D721Med (cell line): ENCODE measurements at regions not wholly inside any gene's neighbourhood (a gene's known extent, or its start where the extent isn't known, plus 50 kb on each side); places are given as distances from the start of the nearest gene placed in this dataset.

ENCODE experiments used
- DNase-seq: peaks from one replicate; pipeline ENCODE4 v3.0.0; 2011; ENCODE audit warnings: low spot score; ENCODE audit not compliant: insufficient read length
- FAIRE-seq: peaks from 2 replicates; lab custom pipeline; 2011; peaks lifted over from hg19 to GRCh38; lab: Jason Lieb, UNC
- TF ChIP-seq, protein P1 (sequence below): IDR thresholded peaks from 2 replicates; pipeline ENCODE4 v1.5.1; 2012; ENCODE audit warnings: mild to moderate bottlenecking, control low read depth; ENCODE audit not compliant: insufficient read depth; ENCODE audit errors: missing control alignments

DNA sequence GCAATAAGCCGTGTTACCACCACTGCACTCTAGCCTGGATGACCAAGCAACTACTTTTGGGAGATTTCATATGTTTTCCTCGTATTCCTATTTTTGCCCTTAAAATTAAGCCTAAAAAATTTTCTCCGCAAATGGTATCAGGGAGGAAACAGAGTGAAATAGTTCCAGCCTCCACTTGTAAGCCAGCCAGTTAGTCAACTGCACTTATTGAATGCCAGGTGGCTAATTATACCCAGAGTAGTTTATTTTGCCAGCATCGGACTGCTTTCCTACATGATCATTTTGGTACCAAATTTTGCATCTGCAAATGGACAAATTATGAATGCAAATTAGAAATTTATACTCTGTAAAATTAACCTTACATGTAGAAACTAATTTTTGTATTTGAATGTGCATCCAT, 90.2 kb upstream of the ARHGAP28 start:
- TF ChIP-seq, protein P1, sequence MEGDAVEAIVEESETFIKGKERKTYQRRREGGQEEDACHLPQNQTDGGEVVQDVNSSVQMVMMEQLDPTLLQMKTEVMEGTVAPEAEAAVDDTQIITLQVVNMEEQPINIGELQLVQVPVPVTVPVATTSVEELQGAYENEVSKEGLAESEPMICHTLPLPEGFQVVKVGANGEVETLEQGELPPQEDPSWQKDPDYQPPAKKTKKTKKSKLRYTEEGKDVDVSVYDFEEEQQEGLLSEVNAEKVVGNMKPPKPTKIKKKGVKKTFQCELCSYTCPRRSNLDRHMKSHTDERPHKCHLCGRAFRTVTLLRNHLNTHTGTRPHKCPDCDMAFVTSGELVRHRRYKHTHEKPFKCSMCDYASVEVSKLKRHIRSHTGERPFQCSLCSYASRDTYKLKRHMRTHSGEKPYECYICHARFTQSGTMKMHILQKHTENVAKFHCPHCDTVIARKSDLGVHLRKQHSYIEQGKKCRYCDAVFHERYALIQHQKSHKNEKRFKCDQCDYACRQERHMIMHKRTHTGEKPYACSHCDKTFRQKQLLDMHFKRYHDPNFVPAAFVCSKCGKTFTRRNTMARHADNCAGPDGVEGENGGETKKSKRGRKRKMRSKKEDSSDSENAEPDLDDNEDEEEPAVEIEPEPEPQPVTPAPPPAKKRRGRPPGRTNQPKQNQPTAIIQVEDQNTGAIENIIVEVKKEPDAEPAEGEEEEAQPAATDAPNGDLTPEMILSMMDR: no peak
- FAIRE-seq (no peak), DNase-seq (no peak)

DNA sequence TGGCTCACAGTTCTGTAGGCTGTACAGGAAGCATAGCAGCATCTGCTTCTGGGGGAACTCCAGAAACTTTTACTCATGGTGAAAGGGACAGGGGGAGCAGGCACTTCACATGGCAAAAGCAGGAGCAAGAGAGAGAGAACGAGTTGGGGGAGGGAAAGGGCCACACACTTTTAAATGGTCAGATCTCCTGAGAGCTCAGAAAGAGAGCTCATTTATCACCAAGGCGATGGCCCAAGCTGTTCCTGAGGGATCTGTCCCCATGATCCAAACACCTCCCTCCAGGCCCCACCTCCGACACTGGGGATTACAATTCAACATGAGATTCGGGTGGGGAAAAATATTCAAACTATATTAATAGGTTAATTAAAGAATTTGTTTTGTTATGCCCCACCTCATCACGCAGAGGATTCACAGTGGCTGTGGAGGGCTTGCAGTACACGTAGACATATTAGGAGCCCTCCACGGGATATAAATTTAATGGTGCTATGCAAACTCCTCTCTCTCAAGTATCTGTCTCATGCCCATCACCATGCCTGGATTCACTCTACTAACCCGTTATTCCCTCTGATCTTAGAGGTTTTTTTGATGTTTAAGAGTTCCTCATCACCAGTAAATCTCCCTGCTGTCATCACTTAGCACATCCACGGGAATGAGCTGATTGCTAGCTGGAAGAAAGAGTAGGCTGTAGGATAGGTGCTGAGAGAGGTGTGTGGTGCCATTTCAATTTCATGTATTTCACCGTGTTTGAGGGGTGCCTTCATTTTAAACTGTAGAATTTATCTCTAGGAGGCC, 84.5 kb upstream of the ARHGAP28 start:
- TF ChIP-seq, protein P1: no peak
- DNase-seq: no peak
- no peak for FAIRE-seq

DNA sequence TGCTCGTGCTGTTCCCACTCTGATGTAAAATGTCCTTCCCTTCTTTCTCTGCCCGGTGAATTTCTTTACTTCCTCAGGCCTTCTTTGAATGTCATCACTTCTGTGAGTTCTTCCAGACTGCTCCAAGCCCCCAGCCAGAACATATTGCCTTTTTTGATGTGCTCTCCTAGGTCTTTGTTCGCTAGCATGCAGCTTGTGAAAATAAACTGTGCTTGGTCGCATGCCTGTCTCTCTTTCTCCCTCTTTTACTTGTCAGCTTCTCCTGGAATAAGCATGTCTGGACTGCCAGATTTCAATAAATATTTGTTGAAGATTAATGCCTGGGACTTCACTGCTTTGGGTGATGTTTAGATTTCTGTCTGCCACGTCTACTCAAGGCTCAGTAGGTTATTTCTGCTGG, 82.7 kb upstream of the ARHGAP28 start:
- DNase-seq (no peak), FAIRE-seq (no peak)
- TF ChIP-seq, protein P1: no peak

DNA sequence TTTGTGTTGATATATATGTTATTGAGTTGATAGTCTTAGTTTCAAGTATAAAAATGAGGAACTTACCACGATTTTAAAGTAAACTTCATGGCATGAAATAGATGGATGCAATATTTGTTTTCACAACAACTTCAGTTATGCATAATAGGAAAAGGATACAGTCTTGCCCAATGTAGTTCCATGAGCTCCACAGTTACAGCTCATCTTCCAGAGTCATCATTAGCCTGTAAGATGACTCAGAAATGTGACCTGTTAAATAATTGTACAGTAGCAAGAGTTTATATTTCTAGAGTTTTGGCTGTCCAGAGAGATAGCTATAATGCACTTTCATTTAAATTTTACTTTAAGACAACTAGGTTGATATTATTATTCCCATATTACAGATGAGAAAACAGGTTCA, 80.9 kb upstream of the ARHGAP28 start:
- no peak for FAIRE-seq
- TF ChIP-seq, protein P1: no peak
- no peak for DNase-seq

DNA sequence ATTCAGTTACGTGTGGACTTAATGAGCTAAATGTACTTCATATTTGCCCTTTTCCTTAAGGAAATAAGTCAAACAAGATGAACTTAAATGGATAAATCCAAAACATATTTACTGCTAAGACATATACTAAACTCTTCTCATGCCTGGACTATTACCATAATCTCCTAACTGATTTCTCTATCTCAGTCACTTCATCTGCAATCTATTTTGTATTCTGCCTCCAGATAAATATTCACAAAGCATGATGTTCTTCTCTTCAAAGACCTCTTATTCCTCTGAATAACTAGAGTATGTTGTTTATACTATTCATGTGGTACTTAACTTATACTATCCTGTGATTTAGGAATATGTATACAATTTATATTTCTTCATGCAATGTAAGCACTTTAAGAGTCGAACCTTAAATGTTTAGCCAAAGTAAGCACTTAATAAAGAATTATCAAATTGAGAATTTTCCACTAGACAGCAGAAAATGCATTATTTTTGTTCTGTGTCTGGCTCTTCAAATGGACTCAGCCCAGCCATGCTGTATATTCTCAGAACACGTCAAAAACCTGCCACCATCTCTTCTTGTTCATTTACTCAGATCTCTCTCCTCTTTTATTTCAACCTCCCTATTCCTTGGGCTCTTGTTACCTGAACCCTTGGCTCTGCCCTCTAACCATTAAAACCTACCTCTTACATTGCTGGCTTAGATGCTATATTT, 79.9 kb upstream of the ARHGAP28 start:
- TF ChIP-seq, protein P1: no peak
- peak; percentile 56 for FAIRE-seq
- DNase-seq: no peak

DNA sequence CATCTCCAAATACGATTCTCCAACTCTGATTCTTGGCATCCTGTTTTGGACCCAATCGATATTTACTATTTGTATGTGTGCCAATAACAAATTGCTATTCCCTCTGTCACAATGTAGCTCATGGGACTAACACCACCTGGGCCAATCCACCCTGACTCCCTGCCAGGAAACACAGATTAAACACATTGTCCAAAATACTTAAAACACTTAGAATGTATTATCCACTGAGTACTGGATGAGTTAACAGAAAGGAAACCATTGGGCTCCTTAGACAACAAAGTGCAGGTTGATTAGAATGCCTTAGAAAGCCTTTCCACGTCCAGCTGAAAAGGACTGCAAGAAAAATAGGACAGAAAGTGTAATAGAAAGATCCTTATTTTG, 79.4 kb upstream of the ARHGAP28 start:
- FAIRE-seq (no peak), DNase-seq (no peak)
- TF ChIP-seq, protein P1: no peak

DNA sequence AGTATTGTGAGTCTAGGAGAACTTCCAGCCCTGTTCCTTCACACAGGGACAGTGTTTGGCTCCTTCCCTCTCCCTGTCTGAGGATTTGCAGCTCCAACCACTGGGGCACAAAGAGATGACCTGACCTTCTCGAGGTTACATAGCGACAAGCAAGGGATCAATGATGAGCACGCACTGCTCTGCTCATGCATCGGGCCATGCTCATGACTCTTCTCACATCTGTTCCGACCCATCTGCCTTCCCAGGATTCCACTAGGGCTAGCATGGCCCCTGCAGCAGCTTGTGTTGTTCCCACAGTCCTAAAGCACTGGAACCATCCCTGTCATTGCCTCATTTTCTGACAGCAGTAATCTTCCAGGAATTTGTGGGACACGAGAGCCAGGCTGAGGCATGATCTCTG, 78.8 kb upstream of the ARHGAP28 start:
- TF ChIP-seq, protein P1: no peak
- DNase-seq (no peak), FAIRE-seq (no peak)
